Dedifferentiated amniotic fluid mesenchymal stem cell (primary cell): ENCODE measurements at regions not wholly inside any gene's neighbourhood (a gene's known extent, or its start where the extent isn't known, plus 50 kb on each side); places are given as distances from the start of the nearest gene placed in this dataset.
"Not testable (repeated sequence)": the region's sequence is repeated elsewhere in the genome, so short reads cannot be mapped to it uniquely, and the experiment has no call there.

Experiments
- DNase-seq: peaks from one replicate; pipeline ENCODE4 v3.0.0-alpha.2; 2016; ENCODE audit errors: extremely low spot score

- DNase-seq, result no peak
These were observed 341.3 kb upstream of the THBS1 start for GRCh38 chr15:39239562-39239961.

- peak; percentile 67 for DNase-seq
These were observed 338.5 kb upstream of the THBS1 start for GRCh38 chr15:39242345-39242744.

- DNase-seq, result no peak
These were observed 337.5 kb upstream of the THBS1 start for GRCh38 chr15:39243396-39243795.

GRCh38 chr15:39244776-39245175, 336.1 kb upstream of the THBS1 start:
- DNase-seq, result no peak

GRCh38 chr15:39246523-39246922, 334.4 kb upstream of the THBS1 start:
- DNase-seq, result no peak

GRCh38 chr15:39247574-39247973, 333.3 kb upstream of the THBS1 start:
- no peak for DNase-seq

- no peak for DNase-seq
These were observed 332.7 kb upstream of the THBS1 start for GRCh38 chr15:39248204-39248603.

GRCh38 chr15:39250001-39250400, 330.9 kb upstream of the THBS1 start:
- no peak for DNase-seq

GRCh38 chr15:39250460-39251186, 330.3 kb upstream of the THBS1 start:
- DNase-seq, result no peak

- DNase-seq, result no peak
These were observed 329.3 kb upstream of the THBS1 start for GRCh38 chr15:39251413-39252133.

GRCh38 chr15:39252134-39252470, 328.8 kb upstream of the THBS1 start:
- DNase-seq, result no peak

GRCh38 chr15:39253552-39253951, 327.3 kb upstream of the THBS1 start:
- DNase-seq, result no peak

GRCh38 chr15:39254181-39254580, 326.7 kb upstream of the THBS1 start:
- DNase-seq, result no peak

GRCh38 chr15:39255760-39256159, 325.1 kb upstream of the THBS1 start:
- DNase-seq, result no peak

GRCh38 chr15:39260391-39260790, 320.5 kb upstream of the THBS1 start:
- no peak for DNase-seq

- no peak for DNase-seq
These were observed 320.1 kb upstream of the THBS1 start for GRCh38 chr15:39260791-39261190.

GRCh38 chr15:39261397-39262183, 319.3 kb upstream of the THBS1 start:
- peak; percentile 47 for DNase-seq

- not testable (repeated sequence) for DNase-seq
These were observed 317.7 kb upstream of the THBS1 start for GRCh38 chr15:39262995-39263772.

- no peak for DNase-seq
These were observed 315.6 kb upstream of the THBS1 start for GRCh38 chr15:39265261-39265660.

- no peak for DNase-seq
These were observed 314.0 kb upstream of the THBS1 start for GRCh38 chr15:39266890-39267289.

GRCh38 chr15:39267685-39268084, 313.2 kb upstream of the THBS1 start:
- no peak for DNase-seq

GRCh38 chr15:39269352-39269751, 311.5 kb upstream of the THBS1 start:
- no peak for DNase-seq
